Sciatic nerve (tissue), 2 donors: ENCODE measurements at regions not wholly inside any gene's neighbourhood (a gene's known extent, or its start where the extent isn't known, plus 50 kb on each side); places are given as distances from the start of the nearest gene placed in this dataset.
"Not testable (repeated sequence)": the region's sequence is repeated elsewhere in the genome, so short reads cannot be mapped to it uniquely, and the experiment has no call there.

Source experiments
- ATAC-seq: fragments of 200-7000 bp; cut with Tn5 transposase; one replicate; pipeline ENCODE4 v1.9.1; 2020; ENCODE audit warnings: mild to moderate bottlenecking, moderate library complexity
- DNase-seq: peaks from one replicate; pipeline ENCODE4 v3.0.0-alpha.2; 2020; ENCODE audit warnings: low spot score
- intact Hi-C: fragments of 100-400 bp; cut with DNase I; formaldehyde crosslinking; loops from one replicate; pipeline ENCODE4 v1.14.2; 2022
- donor health status: DM: no; HTN: no; CAD: no.
- donor health status: DM: no; HTN: no; CAD: no.

GRCh38 chr2:9707008-9707407 is 76.2 kb upstream of the YWHAQ start:
- intact Hi-C loops: no loop called here
- ATAC-seq: no peak
- no peak for DNase-seq

- intact Hi-C loops: no loop called here
- DNase-seq (no peak), ATAC-seq (no peak)
These were observed 76.9 kb upstream of the YWHAQ start for GRCh38 chr2:9707611-9708160.

- intact Hi-C loops: no loop called here
- ATAC-seq (no peak), DNase-seq (no peak)
These were observed 78.1 kb upstream of the YWHAQ start for GRCh38 chr2:9708683-9709538.

- intact Hi-C loops: no loop called here
- DNase-seq (no peak), ATAC-seq (no peak)
These were observed 78.9 kb upstream of the YWHAQ start for GRCh38 chr2:9709539-9710285.

- intact Hi-C loops: no loop called here
- ATAC-seq (no peak), DNase-seq (no peak)
These were observed 79.5 kb upstream of the YWHAQ start for GRCh38 chr2:9710311-9710710.

GRCh38 chr2:9712263-9712662 is 81.5 kb upstream of the YWHAQ start:
- intact Hi-C loops: no loop called here
- ATAC-seq: no peak
- no peak for DNase-seq

DNA sequence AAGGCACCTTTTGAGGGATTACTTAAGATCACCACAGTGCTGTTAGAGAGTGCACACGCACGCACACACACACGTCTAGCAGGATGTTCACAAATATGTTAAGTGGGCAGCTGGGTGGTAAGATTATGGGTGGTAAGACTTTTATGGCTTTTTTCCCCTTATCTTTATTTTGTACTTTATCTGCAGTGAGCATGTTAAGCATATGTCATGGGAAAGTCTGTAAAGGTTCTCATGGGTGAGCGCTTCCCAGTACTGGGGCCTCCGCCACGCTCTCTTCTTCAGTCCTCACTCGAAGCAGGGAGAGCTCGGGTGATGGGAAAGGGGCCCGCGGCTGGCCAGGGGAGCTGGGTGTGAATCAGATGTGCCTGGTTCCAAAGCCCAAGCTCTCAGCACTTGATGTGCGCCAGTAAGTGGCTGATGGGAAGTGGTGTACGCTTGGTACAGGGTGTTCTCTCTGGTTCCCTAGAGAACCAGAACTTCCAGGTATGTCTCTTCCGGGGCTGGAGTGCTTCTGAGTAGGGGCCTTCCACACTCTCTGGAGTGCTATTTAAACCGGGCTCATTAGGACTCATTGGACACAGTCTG is 83.9 kb upstream of the YWHAQ start:
- no peak for DNase-seq

DNA sequence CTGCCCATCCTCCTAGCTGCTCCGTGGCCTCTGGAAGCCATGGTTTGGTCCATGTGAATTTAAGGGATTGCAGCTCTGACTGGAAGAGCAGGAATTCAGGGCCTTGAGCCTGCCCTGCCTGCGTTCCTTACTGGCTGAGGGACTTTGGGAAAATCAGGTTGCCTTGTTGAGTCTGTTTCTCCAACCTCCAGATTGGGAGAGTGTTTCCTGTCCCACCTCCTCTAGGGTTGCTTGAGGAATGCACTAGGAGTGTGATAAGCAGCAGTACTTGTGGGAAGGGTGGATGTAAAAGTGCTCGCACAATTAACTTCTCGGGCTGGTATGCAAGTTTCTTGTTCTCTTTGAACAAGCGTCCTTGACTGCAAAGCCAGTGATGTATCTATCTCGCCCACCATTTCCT is 84.4 kb upstream of the YWHAQ start:
- no peak for DNase-seq
- intact Hi-C loops: no loop called here
- no peak for ATAC-seq

More for the DNA sequence above, 83.9 kb upstream of the YWHAQ start:
- ATAC-seq: no peak
- intact Hi-C loops: no loop called here

DNA sequence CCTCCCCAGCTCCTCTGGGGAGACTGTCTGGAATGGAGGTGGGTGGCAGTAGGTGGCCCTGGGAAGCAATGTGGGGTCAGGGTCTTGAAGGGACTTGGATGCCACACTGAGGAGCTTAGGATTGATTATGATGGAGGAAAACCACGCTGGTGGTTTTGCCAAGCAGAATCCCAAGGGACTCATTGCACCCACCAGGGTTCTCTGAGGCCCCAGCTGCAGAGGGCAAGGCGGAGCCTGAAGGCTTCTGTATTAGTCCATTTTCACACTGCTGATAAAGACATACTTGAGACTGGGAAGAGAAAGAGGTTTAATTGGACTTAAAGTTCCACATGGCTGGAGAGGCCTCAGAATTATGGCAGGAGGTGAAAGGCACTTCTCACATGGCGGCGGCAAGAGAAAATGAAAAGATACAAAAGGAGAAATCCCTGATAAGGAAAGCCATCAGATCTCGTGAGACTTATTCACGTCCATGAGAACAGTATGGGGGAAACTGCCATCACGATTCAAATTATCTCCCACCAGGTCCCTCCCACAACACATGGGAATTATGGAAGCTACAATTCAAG is 87.2 kb upstream of the YWHAQ start:
- no peak for DNase-seq
- intact Hi-C loops: no loop called here
- no peak for ATAC-seq

GRCh38 chr2:9720352-9721093 is 89.7 kb upstream of the YWHAQ start:
- no peak for ATAC-seq
- DNase-seq: no peak
- intact Hi-C loops: no loop called here

DNA sequence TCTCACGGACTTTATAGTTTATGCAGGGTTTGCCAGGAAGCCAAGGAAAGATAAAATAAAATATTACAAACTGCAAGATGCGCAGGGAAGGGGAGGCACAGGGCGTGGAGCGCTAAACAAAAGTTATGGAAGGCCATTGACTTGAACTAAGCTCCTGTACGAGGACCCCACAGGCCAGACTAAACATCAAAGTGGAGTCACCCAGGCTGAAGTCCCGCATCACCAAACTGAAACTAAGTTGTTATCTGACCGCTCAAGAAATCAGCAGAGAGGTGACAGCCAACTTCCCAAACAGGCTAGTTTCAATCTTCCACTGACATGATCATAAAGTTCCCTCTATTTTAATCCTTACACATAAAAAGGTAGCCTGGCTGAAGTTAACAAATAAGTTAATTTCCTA is 90.5 kb upstream of the YWHAQ start:
- DNase-seq: no peak
- intact Hi-C loops: no loop called here
- no peak for ATAC-seq

DNA sequence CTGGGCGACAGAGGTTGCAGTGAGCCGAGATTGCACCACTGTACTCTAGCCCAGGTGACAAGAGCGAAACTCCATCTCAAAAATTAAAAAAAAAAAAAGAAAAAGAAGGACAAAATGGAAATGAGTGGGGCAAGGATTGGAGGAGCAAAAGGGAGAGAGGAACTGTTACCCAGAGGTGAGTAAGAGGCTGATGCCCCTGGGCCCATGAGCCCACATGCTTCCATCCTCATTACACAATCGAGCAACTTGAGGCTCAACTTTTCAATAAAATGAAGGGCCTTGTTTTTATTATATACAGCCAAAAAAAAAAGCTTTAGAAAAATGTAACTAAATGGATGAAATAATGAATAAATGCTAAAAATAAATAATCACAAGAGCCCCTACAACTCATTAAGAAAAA is 91.7 kb upstream of the YWHAQ start:
- intact Hi-C loops: no loop called here
- DNase-seq (no peak), ATAC-seq (no peak)

- DNase-seq (no peak), ATAC-seq (no peak)
- intact Hi-C loops: no loop called here
These were observed 93.8 kb upstream of the YWHAQ start for GRCh38 chr2:9724565-9724964.

DNA sequence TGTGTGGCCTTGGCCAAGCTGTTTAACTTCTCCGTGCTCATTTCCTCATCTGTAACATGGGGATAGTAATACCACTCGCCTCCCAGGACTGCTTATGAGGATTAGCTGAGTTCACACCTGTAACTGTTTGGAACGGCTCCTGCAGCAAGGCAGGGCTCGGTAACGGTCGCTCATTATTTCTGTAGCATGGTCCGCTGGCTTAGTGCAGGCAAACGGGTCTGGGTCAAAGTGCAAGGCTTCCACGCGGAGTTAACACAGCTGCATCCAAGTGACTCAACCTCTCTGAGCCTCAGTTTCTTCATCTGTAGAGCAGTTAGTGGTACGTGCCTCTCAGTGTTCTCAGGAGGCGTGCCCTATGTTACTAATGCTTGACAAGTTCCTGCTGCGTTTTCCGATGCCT is 94.3 kb upstream of the YWHAQ start:
- intact Hi-C loops: no loop called here
- no peak for ATAC-seq
- no peak for DNase-seq

DNA sequence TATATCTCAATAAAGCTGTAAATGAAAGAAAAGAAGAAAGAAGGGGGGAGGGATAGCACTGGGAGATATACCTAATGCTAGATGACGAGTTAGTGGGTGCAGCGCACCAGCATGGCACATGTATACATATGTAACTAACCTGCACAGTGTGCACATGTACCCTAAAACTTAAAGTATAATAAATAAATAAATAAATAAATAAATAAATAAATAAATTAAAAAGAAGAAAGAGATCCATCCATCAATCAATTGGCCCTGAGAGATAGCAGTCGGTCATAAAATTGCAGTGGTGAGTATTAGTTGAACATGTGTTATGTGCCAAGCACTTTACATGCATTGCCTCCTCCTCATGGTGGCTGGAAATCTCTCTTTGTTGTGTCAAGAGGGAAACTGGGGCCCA is 95.2 kb upstream of the YWHAQ start:
- DNase-seq, ATAC-seq, intact Hi-C loops: not testable (repeated sequence)

GRCh38 chr2:9730523-9730922 is 99.7 kb upstream of the YWHAQ start:
- DNase-seq, intact Hi-C loops, ATAC-seq: not testable (repeated sequence)

GRCh38 chr2:9732824-9733223 is 102.0 kb upstream of the YWHAQ start:
- DNase-seq: no peak
- intact Hi-C loops: no loop called here
- no peak for ATAC-seq

DNA sequence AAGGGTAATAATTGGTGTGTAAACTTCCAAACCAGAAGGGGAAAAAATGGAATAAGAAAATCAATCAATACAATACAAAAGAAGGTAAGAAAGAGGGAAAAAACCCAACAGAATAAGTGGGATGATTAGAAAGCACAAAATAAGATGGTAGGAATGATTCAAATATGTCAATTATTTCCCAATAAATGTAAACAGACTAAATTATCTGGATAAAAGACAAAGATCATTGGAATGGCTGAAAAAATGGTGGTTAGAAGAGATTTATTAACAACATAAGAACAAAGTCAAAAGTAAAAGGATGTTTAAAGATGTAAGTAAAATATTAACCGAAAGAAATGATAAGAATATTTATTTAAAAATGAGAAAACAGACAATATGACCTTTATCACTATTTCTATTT is 103.5 kb upstream of the YWHAQ start:
- intact Hi-C loops: no loop called here
- ATAC-seq (no peak), DNase-seq (no peak)

GRCh38 chr2:9735335-9735734 is 104.5 kb upstream of the YWHAQ start:
- intact Hi-C loops: no loop called here
- DNase-seq (no peak), ATAC-seq (no peak)
